ENCODE measurements at regions not wholly inside any gene's neighbourhood (a gene's known extent, or its start where the extent isn't known, plus 50 kb on each side); places are given as distances from the start of the nearest gene placed in this dataset.

- Histone ChIP-seq H3K36me3 (no peaks in the 10 kb centered on the region), H3K4me3 (no peak overlapping the region), H3K27ac (no peak overlapping the region), H3K27me3 (replicated peaks in 1 of 7) (no peaks in the 10 kb centered on the region), H3K9me3 (no peaks in the 10 kb centered on the region), H3K4me1 (no peaks in the 10 kb centered on the region)
- TF ChIP-seq POLR2AphosphoS5 (IDR thresholded peaks at IDR 0.05) (no peak), POLR2A (IDR thresholded peaks at IDR 0.05) (no peak), CTCF (IDR thresholded peaks at IDR 0.05 in 8 of 11, conservative IDR thresholded peaks at IDR 0.05 in 3 of 11) (no peak)
- DNase-seq = no peak
- intact Hi-C loops (cut with DNase I; ENCODE audit: low total_unique reads) = no loop called here
- 92 to 98% (median 97%) methylated on average over 2 of the region's 2 CpGs for WGBS, 5 donors
Measured at GRCh38 chr18:39191058-39191457, 1625.5 kb upstream of the CELF4 start.

- Histone ChIP-seq H3K36me3 (no peaks in the 10 kb centered on the region), H3K4me1 (no peaks in the 10 kb centered on the region), H3K4me3 (no peak overlapping the region), H3K27ac (no peak overlapping the region), H3K9me3 (no peaks in the 10 kb centered on the region), H3K27me3 (replicated peaks in 1 of 7) (no peaks in the 10 kb centered on the region)
- DNase-seq = no peak
- intact Hi-C loops (cut with DNase I; ENCODE audit: low total_unique reads) = no loop called here
- TF ChIP-seq POLR2A (IDR thresholded peaks at IDR 0.05) (no peak), POLR2AphosphoS5 (IDR thresholded peaks at IDR 0.05) (no peak), CTCF (IDR thresholded peaks at IDR 0.05 in 8 of 11, conservative IDR thresholded peaks at IDR 0.05 in 3 of 11) (no peak)
- WGBS, 5 donors = 49 to 84% (median 71%) methylated on average over 3 of the region's 3 CpGs
Measured at GRCh38 chr18:39190508-39190907, 1624.9 kb upstream of the CELF4 start.

- no peak for DNase-seq
- Histone ChIP-seq H3K27me3 (replicated peaks in 1 of 7) (no peaks in the 10 kb centered on the region), H3K27ac (no peak overlapping the region), H3K4me1 (no peaks in the 10 kb centered on the region), H3K9me3 (no peaks in the 10 kb centered on the region), H3K36me3 (no peaks in the 10 kb centered on the region), H3K4me3 (no peak overlapping the region)
- TF ChIP-seq POLR2A (IDR thresholded peaks at IDR 0.05) (no peak), POLR2AphosphoS5 (IDR thresholded peaks at IDR 0.05) (no peak), CTCF (IDR thresholded peaks at IDR 0.05 in 8 of 11, conservative IDR thresholded peaks at IDR 0.05 in 3 of 11) (no peak)
- intact Hi-C loops (cut with DNase I; ENCODE audit: low total_unique reads) = no loop called here
- WGBS, 5 donors = 68 to 79% (median 75%) methylated on average over 2 of the region's 2 CpGs
Measured at GRCh38 chr18:39188278-39188677, 1622.7 kb upstream of the CELF4 start.

- no peak for DNase-seq
- WGBS, 5 donors = 85 to 93% (median 88%) methylated on average over 2 of the region's 2 CpGs
- intact Hi-C loops (cut with DNase I; ENCODE audit: low total_unique reads) = no loop called here
Measured at GRCh38 chr18:39186008-39186407, 1620.4 kb upstream of the CELF4 start.

More at GRCh38 chr18:39186008-39186407, 1620.4 kb upstream of the CELF4 start:
- Histone ChIP-seq H3K9me3 (no peaks in the 10 kb centered on the region), H3K4me1 (no peaks in the 10 kb centered on the region), H3K27ac (no peak overlapping the region), H3K4me3 (no peak overlapping the region), H3K36me3 (no peaks in the 10 kb centered on the region), H3K27me3 (replicated peaks in 1 of 7) (no peaks in the 10 kb centered on the region)
- TF ChIP-seq POLR2A (IDR thresholded peaks at IDR 0.05) (no peak), CTCF (IDR thresholded peaks at IDR 0.05 in 8 of 11, conservative IDR thresholded peaks at IDR 0.05 in 3 of 11) (no peak), POLR2AphosphoS5 (IDR thresholded peaks at IDR 0.05) (no peak)
